ENCODE measurements at regions not wholly inside any gene's neighbourhood (a gene's known extent, or its start where the extent isn't known, plus 50 kb on each side); places are given as distances from the start of the nearest gene placed in this dataset.

GRCh38 chr5:2184026-2184366 is 301.3 kb upstream of the IRX4 start:
- no peak overlapping the region for H3K4me2 ChIP-seq (ENCODE audit: low read length)
- no peak overlapping the region for H3K4me3 ChIP-seq (ENCODE audit: low read length)
- no peaks in the 10 kb centered on the region for H4K20me1 ChIP-seq (ENCODE audit: insufficient read depth)
- H3K9me3 ChIP-seq (ENCODE audit: low read length), result no peaks in the 10 kb centered on the region
- no peaks in the 10 kb centered on the region for H3K27me3 ChIP-seq (ENCODE audit: insufficient read depth, low read depth, low read length)
- TF ChIP-seq TAF1 (IDR thresholded peaks at IDR 0.05; ENCODE audit: low read depth) (no peak), REST (IDR thresholded peaks at IDR 0.05; ENCODE audit: borderline replicate concordance) (no peak), MXI1 (conservative IDR thresholded peaks at IDR 0.05; ENCODE audit: poor library complexity, severe bottlenecking) (no peak), EP300 (conservative IDR thresholded peaks at IDR 0.05; ENCODE audit: poor library complexity, severe bottlenecking) (no peak), SMC3 (conservative IDR thresholded peaks at IDR 0.05; ENCODE audit: poor library complexity) (no peak), POLR2AphosphoS5 (IDR thresholded peaks at IDR 0.05) (no peak), RAD21 (conservative IDR thresholded peaks at IDR 0.05) (no peak), EZH2 (IDR thresholded peaks at IDR 0.05; ENCODE audit: borderline replicate concordance, insufficient read depth, low read length, poor library complexity, severe bottlenecking) (no peak), CTCF (IDR thresholded peaks at IDR 0.05; ENCODE audit: poor library complexity, severe bottlenecking) (no peak)
- H3F3A ChIP-seq (ENCODE audit: insufficient read depth, low read length, poor library complexity, severe bottlenecking), result no peaks in the 10 kb centered on the region
- H2AFZ ChIP-seq (ENCODE audit: low read depth, low read length), result no peak overlapping the region
- H3K9me2 ChIP-seq (ENCODE audit: insufficient read depth, low read length), result no peaks in the 10 kb centered on the region
- no peak overlapping the region for H3K27ac ChIP-seq (ENCODE audit: low read length)
- no peak overlapping the region for H3K9ac ChIP-seq (ENCODE audit: low read length)
- no peaks in the 10 kb centered on the region for H3K79me2 ChIP-seq (replicated peaks; ENCODE audit: insufficient read depth, low read length)
- no peaks in the 10 kb centered on the region for H3K36me3 ChIP-seq (ENCODE audit: insufficient read depth, low read length)

GRCh38 chr5:2183154-2184025 is 300.7 kb upstream of the IRX4 start:
- H3F3A ChIP-seq (ENCODE audit: insufficient read depth, low read length, poor library complexity, severe bottlenecking), result no peaks in the 10 kb centered on the region
- H3K9me3 ChIP-seq (ENCODE audit: low read length), result no peaks in the 10 kb centered on the region
- no peak overlapping the region for H2AFZ ChIP-seq (ENCODE audit: low read depth, low read length)
- H4K20me1 ChIP-seq (ENCODE audit: insufficient read depth), result no peaks in the 10 kb centered on the region
- H3K4me3 ChIP-seq (ENCODE audit: low read length), result no peak overlapping the region
- TF ChIP-seq POLR2AphosphoS5 (IDR thresholded peaks at IDR 0.05) (no peak), EP300 (conservative IDR thresholded peaks at IDR 0.05; ENCODE audit: poor library complexity, severe bottlenecking) (no peak), MXI1 (conservative IDR thresholded peaks at IDR 0.05; ENCODE audit: poor library complexity, severe bottlenecking) (no peak), TAF1 (IDR thresholded peaks at IDR 0.05; ENCODE audit: low read depth) (no peak), EZH2 (IDR thresholded peaks at IDR 0.05; ENCODE audit: borderline replicate concordance, insufficient read depth, low read length, poor library complexity, severe bottlenecking) (no peak), CTCF (IDR thresholded peaks at IDR 0.05; ENCODE audit: poor library complexity, severe bottlenecking) (no peak), SMC3 (conservative IDR thresholded peaks at IDR 0.05; ENCODE audit: poor library complexity) (no peak), REST (IDR thresholded peaks at IDR 0.05; ENCODE audit: borderline replicate concordance) (no peak), RAD21 (conservative IDR thresholded peaks at IDR 0.05) (no peak)
- no peaks in the 10 kb centered on the region for H3K79me2 ChIP-seq (replicated peaks; ENCODE audit: insufficient read depth, low read length)
- H3K36me3 ChIP-seq (ENCODE audit: insufficient read depth, low read length), result no peaks in the 10 kb centered on the region
- no peak overlapping the region for H3K27ac ChIP-seq (ENCODE audit: low read length)
- no peaks in the 10 kb centered on the region for H3K27me3 ChIP-seq (ENCODE audit: insufficient read depth, low read depth, low read length)
- no peak overlapping the region for H3K4me2 ChIP-seq (ENCODE audit: low read length)
- no peak overlapping the region for H3K9ac ChIP-seq (ENCODE audit: low read length)
- no peaks in the 10 kb centered on the region for H3K9me2 ChIP-seq (ENCODE audit: insufficient read depth, low read length)

Measured in neural cell (in vitro differentiated cells).